H1 (cell line): ENCODE measurements at regions not wholly inside any gene's neighbourhood (a gene's known extent, or its start where the extent isn't known, plus 50 kb on each side); places are given as distances from the start of the nearest gene placed in this dataset.

Experiments used
- EZH2 ChIP-seq: fragments of 200-600 bp; sonication (generic); IDR thresholded peaks from 2 replicates; pipeline ENCODE4 v1.7.1; 2012; ENCODE audit warnings: low read depth, mild to moderate bottlenecking, moderate library complexity, low read length, inconsistent platforms; ENCODE audit not compliant: severe bottlenecking

- no peak for TF ChIP-seq EZH2
Observed at GRCh38 chr1:87665151-87665550, 336.5 kb downstream of the LMO4 start (continued).
